SK-N-SH (cell line): ENCODE measurements at regions not wholly inside any gene's neighbourhood (a gene's known extent, or its start where the extent isn't known, plus 50 kb on each side); places are given as distances from the start of the nearest gene placed in this dataset.

ENCODE experiments used
- CTCF ChIA-PET: fragments of 300-600, 350-600 bp; formaldehyde crosslinking; extraction: SDS; loops from one replicate; lab custom pipeline; 2021; lab: Yijun Ruan, JAX
- POLR2A ChIA-PET: fragments of 350-600 bp; sonication (Branson Sonifier 250); formaldehyde crosslinking; extraction: SDS; loops from one replicate; lab custom pipeline; 2020; ENCODE audit warnings: antibody characterized with exemption, inconsistent platforms; lab: Yijun Ruan, JAX
- DNase-seq: peaks from one replicate; pipeline ENCODE4 v3.0.0; 2012
- H2AFZ ChIP-seq: fragments of 200-600 bp; sonication (generic); 2 replicates; pipeline ENCODE4 v1.8.1; 2016; ENCODE audit warnings: antibody characterized with exemption, mild to moderate bottlenecking, low read depth
- H3F3A ChIP-seq: fragments of 200-600 bp; sonication (generic); replicated peaks from 2 replicates; pipeline ENCODE3; 2016; ENCODE audit warnings: antibody characterized with exemption, mild to moderate bottlenecking; ENCODE audit not compliant: insufficient read depth
- H3K27ac ChIP-seq, 2 experiments: fragments of 200-500 bp in 1 of 2; fragments of 200-600 bp in 1 of 2; sonication (Bioruptor generic) in 1 of 2; sonication (generic), shearing (Covaris generic) in 1 of 2; 2 replicates each; pipeline versions ENCODE4 v1.5.1 to v1.6.1; 2014 to 2016; ENCODE audit warnings: low read depth in 2 of 2, inconsistent platforms in 1 of 2, low read length in 1 of 2, mild to moderate bottlenecking in 1 of 2, mixed read lengths in 1 of 2
- H3K27me3 ChIP-seq: fragments of 200-600 bp; sonication (generic), shearing (Covaris generic); 2 replicates; pipeline ENCODE4 v1.6.1; 2016; ENCODE audit warnings: mixed run types; ENCODE audit not compliant: insufficient read depth
- H3K36me3 ChIP-seq, 2 experiments: fragments of 200-500 bp in 1 of 2; fragments of 200-600 bp in 1 of 2; sonication (Bioruptor generic) in 1 of 2; sonication (generic) in 1 of 2; replicated peaks in 1 of 2; 2 replicates each; pipeline versions ENCODE3 to v1.5.1; 2014 to 2016; ENCODE audit warnings: low read length in 1 of 2, mild to moderate bottlenecking in 1 of 2; ENCODE audit not compliant: insufficient read depth in 2 of 2, control insufficient read depth in 1 of 2
- H3K4me1 ChIP-seq, 2 experiments: fragments of 200-500 bp in 1 of 2; fragments of 200-600 bp in 1 of 2; sonication (Bioruptor generic) in 1 of 2; sonication (generic), shearing (Covaris generic) in 1 of 2; 2 replicates each; pipeline versions ENCODE4 v1.5.1 to v1.6.1; 2014 to 2016; ENCODE audit warnings: low read depth in 1 of 2, low read length in 1 of 2, mixed run types in 1 of 2; ENCODE audit not compliant: insufficient read depth in 2 of 2, control insufficient read depth in 1 of 2
- H3K4me2 ChIP-seq: fragments of 200-600 bp; sonication (generic), shearing (Covaris generic); 2 replicates; pipeline ENCODE4 v1.6.1; 2017; ENCODE audit warnings: mixed run types
- H3K4me3 ChIP-seq, 2 experiments: fragments of 200-500 bp in 1 of 2; fragments of 200-600 bp in 1 of 2; sonication (Bioruptor generic) in 1 of 2; sonication (generic), shearing (Covaris generic) in 1 of 2; 2 replicates each; pipeline versions ENCODE4 v1.5.1 to v1.8.1; 2014 to 2016; ENCODE audit warnings: low read depth in 2 of 2, inconsistent platforms in 1 of 2, low read length in 1 of 2, mild to moderate bottlenecking in 1 of 2, mixed read lengths in 1 of 2, moderate library complexity in 1 of 2
- H3K79me2 ChIP-seq: fragments of 200-600 bp; sonication (generic); 2 replicates; pipeline ENCODE4 v1.8.1; 2017; ENCODE audit warnings: mild to moderate bottlenecking; ENCODE audit not compliant: insufficient read depth
- H3K9ac ChIP-seq: fragments of 200-600 bp; sonication (generic); 2 replicates; pipeline ENCODE4 v1.6.1; 2017; ENCODE audit warnings: mixed run types
- H3K9me2 ChIP-seq: fragments of 200-600 bp; sonication (generic); 2 replicates; pipeline ENCODE4 v1.6.1; 2017; ENCODE audit warnings: mixed run types
- H3K9me3 ChIP-seq: fragments of 200-600 bp; sonication (generic); 2 replicates; pipeline ENCODE4 v1.6.1; 2017; ENCODE audit warnings: mixed run types, mild to moderate bottlenecking, moderate library complexity
- H4K20me1 ChIP-seq: fragments of 200-600 bp; sonication (generic); 2 replicates; pipeline ENCODE4 v1.6.1; 2017; ENCODE audit warnings: mild to moderate bottlenecking, mixed run types; ENCODE audit not compliant: insufficient read depth
- CHD2 ChIP-seq: fragments of 150-350 bp; IDR thresholded peaks from 2 replicates; pipeline ENCODE4 v1.6.1; 2018; ENCODE audit warnings: low read length; ENCODE audit not compliant: partially characterized antibody
- EP300 ChIP-seq, 2 experiments: IDR thresholded peaks; 2 replicates each; pipeline versions ENCODE4 v1.4.0 to v1.6.1; 2012; ENCODE audit warnings: borderline replicate concordance in 1 of 2, low read depth in 1 of 2, low read length in 1 of 2
- EZH2phosphoT487 ChIP-seq: fragments of 200-600 bp; sonication (generic); IDR thresholded peaks from 2 replicates; pipeline ENCODE4 v1.6.1; 2017; ENCODE audit warnings: low read depth, mixed run types, mild to moderate bottlenecking, antibody characterized with exemption, moderate library complexity, borderline replicate concordance
- FOXM1 ChIP-seq: IDR thresholded peaks from 2 replicates; pipeline ENCODE4 v1.4.0; 2012; ENCODE audit warnings: low read depth, mild to moderate bottlenecking
- GATA2 ChIP-seq: sonication (generic); formaldehyde crosslinking; IDR thresholded peaks from 2 replicates; pipeline ENCODE4 v1.5.0; 2020; ENCODE audit warnings: mild to moderate bottlenecking, missing genetic modification reagents
- NFIC ChIP-seq: IDR thresholded peaks from 2 replicates; pipeline ENCODE4 v1.4.0; 2012; ENCODE audit warnings: borderline replicate concordance
- NRF1 ChIP-seq: IDR thresholded peaks from 2 replicates; pipeline ENCODE4 v1.6.1; 2012; ENCODE audit warnings: low read depth, mild to moderate bottlenecking, low read length
- POLR2AphosphoS5 ChIP-seq: IDR thresholded peaks from 2 replicates; pipeline ENCODE4 v1.6.1; 2012; ENCODE audit warnings: low read depth, low read length
- TAF1 ChIP-seq: IDR thresholded peaks from 2 replicates; pipeline ENCODE4 v1.6.1; 2012; ENCODE audit warnings: low read depth, mild to moderate bottlenecking, low read length, moderate library complexity, borderline replicate concordance
- TEAD4 ChIP-seq: IDR thresholded peaks from 2 replicates; pipeline ENCODE4 v1.4.0; 2012; ENCODE audit warnings: mild to moderate bottlenecking, borderline replicate concordance; ENCODE audit not compliant: insufficient read depth
- WGBS: methylation state at CpG from one replicate; pipeline ENCODE4 v1.1.6; 2017; ENCODE audit warnings: low lambda C conversion rate; 5-methylcytosine and 5-hydroxymethylcytosine counted together
- TF ChIP-seq, protein P1 (sequence below): fragments of 150-350 bp; IDR thresholded peaks from 2 replicates; pipeline ENCODE4 v1.6.1; 2017; ENCODE audit warnings: antibody characterized with exemption, low read length, low read depth, borderline replicate concordance
- TF ChIP-seq, protein P2 (sequence below): fragments of 150-350 bp; IDR thresholded peaks from 2 replicates; pipeline ENCODE4 v1.6.1; 2016; ENCODE audit warnings: mild to moderate bottlenecking, low read depth, low read length
- TF ChIP-seq, protein P3 (sequence below): fragments of 200-600 bp; sonication (generic); IDR thresholded peaks from 2 replicates; pipeline ENCODE4 v1.6.1; 2017; ENCODE audit warnings: antibody characterized with exemption, mild to moderate bottlenecking, moderate library complexity
- TF ChIP-seq, protein P4 (sequence below): IDR thresholded peaks from 2 replicates; pipeline ENCODE4 v1.6.1; 2012; ENCODE audit warnings: mild to moderate bottlenecking, low read depth, low read length, moderate library complexity

DNA sequence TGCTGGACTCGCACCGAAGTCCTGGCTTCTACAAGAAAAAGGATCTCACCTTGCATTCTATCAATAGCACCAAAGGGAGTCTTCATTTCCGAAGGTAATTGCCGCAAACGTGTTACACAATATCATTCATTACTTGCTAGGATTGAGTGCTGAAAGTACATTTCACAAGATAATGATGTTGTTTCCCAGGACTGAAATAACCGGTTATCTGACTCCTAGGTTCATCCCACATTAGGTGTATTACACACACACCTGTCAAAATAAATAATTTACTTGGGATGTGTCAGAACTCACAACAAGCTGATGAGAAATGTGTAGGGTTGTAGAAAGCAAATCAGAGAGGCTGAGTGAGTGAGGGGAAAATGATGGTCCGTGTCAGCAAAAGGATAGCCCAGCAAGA lies 219.4 kb upstream of the RHOBTB1 start (continued):
- no peak for TF ChIP-seq CHD2

DNA sequence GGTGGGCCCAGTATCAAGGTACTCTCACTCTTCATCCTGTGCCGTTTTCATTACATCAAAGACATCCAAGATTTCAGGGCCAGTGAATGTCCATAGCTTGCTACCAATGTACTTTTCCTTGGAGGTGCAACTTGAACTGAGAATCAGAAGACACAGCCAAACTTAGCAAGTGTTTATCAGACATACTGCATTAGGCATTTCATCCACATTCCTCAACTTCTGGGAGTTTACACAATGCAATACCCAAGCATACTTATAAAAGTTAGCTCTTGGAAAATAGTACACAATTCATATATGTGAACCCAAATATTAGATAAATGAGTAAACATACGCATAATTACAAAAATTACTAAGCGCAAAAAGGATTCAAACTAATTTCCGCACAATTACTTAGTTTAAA lies 216.3 kb upstream of the RHOBTB1 start:
- WGBS: 82% methylated on average over 4 of the region's 4 CpGs
- H3K9me3 ChIP-seq: no peaks in the 10 kb centered on the region

DNA sequence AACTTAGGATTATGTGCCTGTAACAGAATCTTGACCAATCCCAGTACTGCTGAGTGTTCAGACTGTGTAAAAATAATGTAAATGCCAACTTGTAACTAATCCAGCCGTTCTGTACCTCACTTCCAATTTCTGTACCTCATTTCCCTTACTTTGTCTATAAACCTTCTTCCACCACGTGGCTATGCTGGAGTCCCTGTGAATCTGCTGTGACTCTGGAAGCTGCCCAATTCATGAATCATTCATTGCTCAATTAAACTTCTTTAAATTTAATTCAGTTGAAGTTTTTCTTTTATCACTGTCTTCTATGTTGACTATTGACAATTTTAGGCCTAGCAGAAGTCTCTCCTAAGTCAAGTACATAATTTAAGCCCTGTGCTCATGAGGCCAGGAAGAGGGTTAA lies 215.3 kb upstream of the RHOBTB1 start:
- WGBS: 31% methylated on average over 2 of the region's 2 CpGs
- no peaks in the 10 kb centered on the region for H3K27me3 ChIP-seq
- POLR2A ChIA-PET: no interaction called here
- H3K36me3 ChIP-seq: no peaks in the 10 kb centered on the region
- DNase-seq: no peak
- H3K4me3 ChIP-seq: no peak overlapping the region
- no peak overlapping the region for H3K27ac ChIP-seq
- no peak overlapping the region for H3K4me2 ChIP-seq
- H3K79me2 ChIP-seq: no peaks in the 10 kb centered on the region
- no peaks in the 10 kb centered on the region for H3K9me3 ChIP-seq
- no peaks in the 10 kb centered on the region for H4K20me1 ChIP-seq
- H3K4me1 ChIP-seq: no peaks in the 10 kb centered on the region; a peak in 1 of 4 replicates
- CTCF ChIA-PET: interaction anchor here (1.5 kb wide), 1 partner anchor 18 kb away, joined by 6 read pairs; no protein-coding TSS in a partner anchor
- no peaks in the 10 kb centered on the region for H3K9me2 ChIP-seq
- no peak for TF ChIP-seq EP300 (IDR thresholded peaks at IDR 0.05; ENCODE audit: borderline replicate concordance in 1 of 2, low read depth in 1 of 2, low read length in 1 of 2)
- no peak for TF ChIP-seq FOXM1
- TF ChIP-seq POLR2AphosphoS5: no peak
- no peak for TF ChIP-seq TEAD4
- TF ChIP-seq NFIC: no peak
- TF ChIP-seq, protein P1, sequence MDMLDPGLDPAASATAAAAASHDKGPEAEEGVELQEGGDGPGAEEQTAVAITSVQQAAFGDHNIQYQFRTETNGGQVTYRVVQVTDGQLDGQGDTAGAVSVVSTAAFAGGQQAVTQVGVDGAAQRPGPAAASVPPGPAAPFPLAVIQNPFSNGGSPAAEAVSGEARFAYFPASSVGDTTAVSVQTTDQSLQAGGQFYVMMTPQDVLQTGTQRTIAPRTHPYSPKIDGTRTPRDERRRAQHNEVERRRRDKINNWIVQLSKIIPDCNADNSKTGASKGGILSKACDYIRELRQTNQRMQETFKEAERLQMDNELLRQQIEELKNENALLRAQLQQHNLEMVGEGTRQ: no peak
- TF ChIP-seq, protein P2, sequence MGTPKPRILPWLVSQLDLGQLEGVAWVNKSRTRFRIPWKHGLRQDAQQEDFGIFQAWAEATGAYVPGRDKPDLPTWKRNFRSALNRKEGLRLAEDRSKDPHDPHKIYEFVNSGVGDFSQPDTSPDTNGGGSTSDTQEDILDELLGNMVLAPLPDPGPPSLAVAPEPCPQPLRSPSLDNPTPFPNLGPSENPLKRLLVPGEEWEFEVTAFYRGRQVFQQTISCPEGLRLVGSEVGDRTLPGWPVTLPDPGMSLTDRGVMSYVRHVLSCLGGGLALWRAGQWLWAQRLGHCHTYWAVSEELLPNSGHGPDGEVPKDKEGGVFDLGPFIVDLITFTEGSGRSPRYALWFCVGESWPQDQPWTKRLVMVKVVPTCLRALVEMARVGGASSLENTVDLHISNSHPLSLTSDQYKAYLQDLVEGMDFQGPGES: no peak
- no peak for TF ChIP-seq GATA2 (CRISPR knock-in tag)
- TF ChIP-seq, protein P3, sequence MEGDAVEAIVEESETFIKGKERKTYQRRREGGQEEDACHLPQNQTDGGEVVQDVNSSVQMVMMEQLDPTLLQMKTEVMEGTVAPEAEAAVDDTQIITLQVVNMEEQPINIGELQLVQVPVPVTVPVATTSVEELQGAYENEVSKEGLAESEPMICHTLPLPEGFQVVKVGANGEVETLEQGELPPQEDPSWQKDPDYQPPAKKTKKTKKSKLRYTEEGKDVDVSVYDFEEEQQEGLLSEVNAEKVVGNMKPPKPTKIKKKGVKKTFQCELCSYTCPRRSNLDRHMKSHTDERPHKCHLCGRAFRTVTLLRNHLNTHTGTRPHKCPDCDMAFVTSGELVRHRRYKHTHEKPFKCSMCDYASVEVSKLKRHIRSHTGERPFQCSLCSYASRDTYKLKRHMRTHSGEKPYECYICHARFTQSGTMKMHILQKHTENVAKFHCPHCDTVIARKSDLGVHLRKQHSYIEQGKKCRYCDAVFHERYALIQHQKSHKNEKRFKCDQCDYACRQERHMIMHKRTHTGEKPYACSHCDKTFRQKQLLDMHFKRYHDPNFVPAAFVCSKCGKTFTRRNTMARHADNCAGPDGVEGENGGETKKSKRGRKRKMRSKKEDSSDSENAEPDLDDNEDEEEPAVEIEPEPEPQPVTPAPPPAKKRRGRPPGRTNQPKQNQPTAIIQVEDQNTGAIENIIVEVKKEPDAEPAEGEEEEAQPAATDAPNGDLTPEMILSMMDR: no peak
- TF ChIP-seq TAF1: no peak
- TF ChIP-seq EZH2phosphoT487: no peak
- no peak for TF ChIP-seq NRF1
- H3F3A ChIP-seq: no peaks in the 10 kb centered on the region
- no peak overlapping the region for H2AFZ ChIP-seq
- H3K9ac ChIP-seq: no peak overlapping the region

More for the DNA sequence above, 216.3 kb upstream of the RHOBTB1 start:
- no peak for DNase-seq
- H3K9ac ChIP-seq: no peak overlapping the region
- H3K9me2 ChIP-seq: no peaks in the 10 kb centered on the region
- POLR2A ChIA-PET: no interaction called here
- no peaks in the 10 kb centered on the region for H4K20me1 ChIP-seq
- no peak overlapping the region for H3K4me3 ChIP-seq
- no peaks in the 10 kb centered on the region for H3K36me3 ChIP-seq
- no peak overlapping the region for H2AFZ ChIP-seq
- TF ChIP-seq, protein P1: no peak
- TF ChIP-seq GATA2 (CRISPR knock-in tag): no peak
- TF ChIP-seq, protein P4, sequence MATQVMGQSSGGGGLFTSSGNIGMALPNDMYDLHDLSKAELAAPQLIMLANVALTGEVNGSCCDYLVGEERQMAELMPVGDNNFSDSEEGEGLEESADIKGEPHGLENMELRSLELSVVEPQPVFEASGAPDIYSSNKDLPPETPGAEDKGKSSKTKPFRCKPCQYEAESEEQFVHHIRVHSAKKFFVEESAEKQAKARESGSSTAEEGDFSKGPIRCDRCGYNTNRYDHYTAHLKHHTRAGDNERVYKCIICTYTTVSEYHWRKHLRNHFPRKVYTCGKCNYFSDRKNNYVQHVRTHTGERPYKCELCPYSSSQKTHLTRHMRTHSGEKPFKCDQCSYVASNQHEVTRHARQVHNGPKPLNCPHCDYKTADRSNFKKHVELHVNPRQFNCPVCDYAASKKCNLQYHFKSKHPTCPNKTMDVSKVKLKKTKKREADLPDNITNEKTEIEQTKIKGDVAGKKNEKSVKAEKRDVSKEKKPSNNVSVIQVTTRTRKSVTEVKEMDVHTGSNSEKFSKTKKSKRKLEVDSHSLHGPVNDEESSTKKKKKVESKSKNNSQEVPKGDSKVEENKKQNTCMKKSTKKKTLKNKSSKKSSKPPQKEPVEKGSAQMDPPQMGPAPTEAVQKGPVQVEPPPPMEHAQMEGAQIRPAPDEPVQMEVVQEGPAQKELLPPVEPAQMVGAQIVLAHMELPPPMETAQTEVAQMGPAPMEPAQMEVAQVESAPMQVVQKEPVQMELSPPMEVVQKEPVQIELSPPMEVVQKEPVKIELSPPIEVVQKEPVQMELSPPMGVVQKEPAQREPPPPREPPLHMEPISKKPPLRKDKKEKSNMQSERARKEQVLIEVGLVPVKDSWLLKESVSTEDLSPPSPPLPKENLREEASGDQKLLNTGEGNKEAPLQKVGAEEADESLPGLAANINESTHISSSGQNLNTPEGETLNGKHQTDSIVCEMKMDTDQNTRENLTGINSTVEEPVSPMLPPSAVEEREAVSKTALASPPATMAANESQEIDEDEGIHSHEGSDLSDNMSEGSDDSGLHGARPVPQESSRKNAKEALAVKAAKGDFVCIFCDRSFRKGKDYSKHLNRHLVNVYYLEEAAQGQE: no peak
- no peak overlapping the region for H3K4me2 ChIP-seq
- no peaks in the 10 kb centered on the region for H3K79me2 ChIP-seq
- H3K27ac ChIP-seq: no peak overlapping the region
- H3K4me1 ChIP-seq: no peaks in the 10 kb centered on the region; a peak in 2 of 4 replicates
- CTCF ChIA-PET: no interaction called here
- no peaks in the 10 kb centered on the region for H3K27me3 ChIP-seq
- H3F3A ChIP-seq: no peaks in the 10 kb centered on the region
